SU-DHL-6 (cell line): ENCODE measurements at regions not wholly inside any gene's neighbourhood (a gene's known extent, or its start where the extent isn't known, plus 50 kb on each side); places are given as distances from the start of the nearest gene placed in this dataset.

Experiments
- H2AFZ ChIP-seq: fragments of 200-600 bp; sonication (generic); 2 replicates; pipeline ENCODE4 v1.6.1; 2014; ENCODE audit warnings: low read depth, mild to moderate bottlenecking, moderate library complexity, mixed read lengths, antibody characterized with exemption, low read length; ENCODE audit not compliant: severe bottlenecking
- H3F3A ChIP-seq: fragments of 200-600 bp; shearing (Covaris generic); 2 replicates; pipeline ENCODE4 v1.6.0; 2016; ENCODE audit warnings: antibody characterized with exemption, mild to moderate bottlenecking; ENCODE audit not compliant: insufficient read depth
- H3K27ac ChIP-seq: fragments of 200-600 bp; sonication (generic); 2 replicates; pipeline ENCODE4 v1.5.1; 2016; ENCODE audit warnings: low read depth, mild to moderate bottlenecking, low read length, moderate library complexity, mixed read lengths
- H3K27me3 ChIP-seq: fragments of 200-600 bp; sonication (generic), shearing (Covaris generic); 2 replicates; pipeline ENCODE4 v1.6.0; 2014; ENCODE audit warnings: mild to moderate bottlenecking, low read length
- H3K36me3 ChIP-seq: fragments of 200-600 bp; sonication (generic); 2 replicates; pipeline ENCODE4 v1.6.1; 2014; ENCODE audit warnings: mild to moderate bottlenecking, low read length, mixed read lengths
- H3K4me2 ChIP-seq: fragments of 300-600, 200-600 bp; shearing (Covaris generic), sonication (generic); 2 replicates; pipeline ENCODE4 v1.6.0; 2014; ENCODE audit warnings: low read length, low read depth, mild to moderate bottlenecking; ENCODE audit not compliant: poor library complexity, severe bottlenecking
- H3K4me3 ChIP-seq: fragments of 200-600 bp; sonication (generic); 2 replicates; pipeline ENCODE4 v1.5.1; 2014; ENCODE audit warnings: antibody characterized with exemption, low read length, mild to moderate bottlenecking, mixed read lengths; ENCODE audit not compliant: insufficient read depth, poor library complexity, severe bottlenecking
- H3K79me2 ChIP-seq: fragments of 200-600 bp; sonication (generic); 2 replicates; pipeline ENCODE4 v1.6.1; 2014; ENCODE audit warnings: mild to moderate bottlenecking, low read length, moderate library complexity; ENCODE audit not compliant: insufficient read depth
- H3K9ac ChIP-seq: fragments of 200-600 bp; sonication (generic); 2 replicates; pipeline ENCODE4 v1.7.0; 2014; ENCODE audit warnings: mild to moderate bottlenecking, low read length
- H3K9me2 ChIP-seq: fragments of 200-600 bp; sonication (generic); replicated peaks from 2 replicates; pipeline ENCODE4 v1.6.1; 2014; ENCODE audit warnings: low read length; ENCODE audit not compliant: insufficient read depth
- H3K9me3 ChIP-seq: fragments of 200-600 bp; sonication (generic); 2 replicates; pipeline ENCODE4 v1.6.1; 2014; ENCODE audit warnings: low read length, mixed read lengths; ENCODE audit not compliant: insufficient read depth
- H4K20me1 ChIP-seq: fragments of 200-600 bp; sonication (generic); 2 replicates; pipeline ENCODE4 v1.6.1; 2014; ENCODE audit warnings: low read depth, mild to moderate bottlenecking, antibody characterized with exemption, low read length, moderate library complexity, mixed read lengths
- CTCF ChIP-seq: fragments of 200-600 bp; sonication (generic); IDR thresholded peaks from one replicate; pipeline ENCODE4 v1.5.1; 2017; ENCODE audit warnings: antibody characterized with exemption, mild to moderate bottlenecking, low read length, moderate library complexity; ENCODE audit not compliant: insufficient read depth, poor library complexity, severe bottlenecking
- EZH2phosphoT487 ChIP-seq: fragments of 200-600 bp; sonication (generic), shearing (Covaris generic); conservative IDR thresholded peaks from 2 replicates; pipeline ENCODE4 v1.6.1; 2018; ENCODE audit warnings: mild to moderate bottlenecking, antibody characterized with exemption, low read length, moderate library complexity, mixed read lengths

- no peaks in the 10 kb centered on the region for H3F3A ChIP-seq
- H3K9me3 ChIP-seq: no peaks in the 10 kb centered on the region
- TF ChIP-seq EZH2phosphoT487 (no peak), CTCF (no peak)
- H3K27me3 ChIP-seq: no peaks in the 10 kb centered on the region
- H3K4me2 ChIP-seq: no peak overlapping the region
- H3K27ac ChIP-seq: no peak overlapping the region
- no peaks in the 10 kb centered on the region for H3K9me2 ChIP-seq
- no peaks in the 10 kb centered on the region for H3K36me3 ChIP-seq
- no peak overlapping the region for H3K4me3 ChIP-seq
- H3K79me2 ChIP-seq: no peaks in the 10 kb centered on the region
- H2AFZ ChIP-seq: no peak overlapping the region
- H4K20me1 ChIP-seq: no peaks in the 10 kb centered on the region
- H3K9ac ChIP-seq: no peak overlapping the region
Observed at GRCh38 chr2:126535408-126535807, 120.5 kb upstream of the GYPC start.

GRCh38 chr2:126536605-126537200 is 119.3 kb upstream of the GYPC start:
- H3K4me3 ChIP-seq: no peak overlapping the region
- H3K27ac ChIP-seq: no peak overlapping the region
- no peak overlapping the region for H3K4me2 ChIP-seq
- H3F3A ChIP-seq: no peaks in the 10 kb centered on the region
- TF ChIP-seq EZH2phosphoT487: no peak
- no peak for TF ChIP-seq CTCF
- H3K9me2 ChIP-seq: no peaks in the 10 kb centered on the region
- no peaks in the 10 kb centered on the region for H3K27me3 ChIP-seq
- no peaks in the 10 kb centered on the region for H3K36me3 ChIP-seq
- H3K79me2 ChIP-seq: no peaks in the 10 kb centered on the region
- no peak overlapping the region for H3K9ac ChIP-seq
- H3K9me3 ChIP-seq: no peaks in the 10 kb centered on the region
- H2AFZ ChIP-seq: no peak overlapping the region
- H4K20me1 ChIP-seq: no peaks in the 10 kb centered on the region

GRCh38 chr2:126539101-126539500 is 116.9 kb upstream of the GYPC start:
- Histone ChIP-seq H3K79me2 (no peaks in the 10 kb centered on the region), H3K27ac (no peak overlapping the region), H3K9me3 (peaks cover 6% of the 10 kb centered on the region; the same call in 1 of the 2 replicates), H3K9me2 (no peaks in the 10 kb centered on the region), H3K27me3 (no peaks in the 10 kb centered on the region), H3K9ac (no peak overlapping the region), H2AFZ (no peak overlapping the region), H3K4me2 (no peak overlapping the region), H3K4me3 (no peak overlapping the region), H3K36me3 (peaks cover 3% of the 10 kb centered on the region; the same call in 1 of the 2 replicates), H3F3A (no peaks in the 10 kb centered on the region), H4K20me1 (no peaks in the 10 kb centered on the region)
- no peak for TF ChIP-seq CTCF
- no peak for TF ChIP-seq EZH2phosphoT487
